K562 (cell line): ENCODE measurements at regions not wholly inside any gene's neighbourhood (a gene's known extent, or its start where the extent isn't known, plus 50 kb on each side); places are given as distances from the start of the nearest gene placed in this dataset.

ENCODE experiments used
- ATAC-seq: fragments of 200-7000 bp; cut with Tn5 transposase; 3 replicates; pipeline ENCODE4 v1.9.1; 2020; ENCODE audit warnings: moderate library complexity
- BruUV-seq: library from RNA; stranded (reverse); fragments of 400-500 nt; replicated peaks from 2 replicates; lab custom pipeline; 2021; lab: Mats Ljungman, UMichigan
- CTCF ChIA-PET: fragments of 300-600 bp; formaldehyde crosslinking; extraction: SDS; loops from one replicate; lab custom pipeline; 2021; ENCODE audit warnings: low intra/inter-chr PET ratio; lab: Yijun Ruan, JAX
- POLR2A ChIA-PET: fragments of 300-600, 350-650 bp; sonication (Branson Sonifier 250); formaldehyde crosslinking; extraction: SDS; loops from one replicate; lab custom pipeline; 2021; ENCODE audit warnings: antibody characterized with exemption, inconsistent platforms; lab: Yijun Ruan, JAX
- DNase-seq, 4 experiments: peaks; one replicate each; pipeline versions ENCODE4 v3.0.0 to v3.0.0-alpha.2; 2011 to 2018; ENCODE audit warnings: low spot score in 3 of 4, mixed read lengths in 3 of 4; ENCODE audit errors: extremely low read depth in 1 of 4
- FAIRE-seq: peaks from 2 replicates; lab custom pipeline; 2011; peaks lifted over from hg19 to GRCh38; lab: Jason Lieb, UNC
- H2AFZ ChIP-seq: 2 replicates; pipeline ENCODE4 v1.6.0; 2011; ENCODE audit warnings: low read depth, low read length, control low read depth, inconsistent platforms
- H3K27ac ChIP-seq: fragments of 200-600 bp; 3 replicates; pipeline ENCODE4 v1.8.0; 2011; ENCODE audit warnings: low read depth, mild to moderate bottlenecking, control low read depth, inconsistent platforms, low read length, moderate library complexity, mixed read lengths; ENCODE audit errors: extremely low read depth
- H3K27me3 ChIP-seq, 2 experiments: fragments of 300-600 bp in 1 of 2; 2 replicates in 1 of 2; 3 replicates in 1 of 2; pipeline versions ENCODE4 v1.6.0 to v1.8.0; 2011; ENCODE audit warnings: inconsistent platforms in 2 of 2, low read length in 2 of 2, mild to moderate bottlenecking in 1 of 2, mixed read lengths in 1 of 2, moderate library complexity in 1 of 2; ENCODE audit not compliant: control insufficient read depth in 2 of 2, insufficient read depth in 2 of 2
- H3K36me3 ChIP-seq: fragments of 300-600 bp; 3 replicates; pipeline ENCODE4 v1.8.0; 2011; ENCODE audit warnings: mild to moderate bottlenecking, low read length, inconsistent platforms; ENCODE audit not compliant: control insufficient read depth, insufficient read depth
- H3K4me1 ChIP-seq, 2 experiments: fragments of 200-600 bp in 1 of 2; replicated peaks in 1 of 2; 2 replicates in 1 of 2; 3 replicates in 1 of 2; pipeline versions ENCODE4 v1.5.1 to v1.8.0; 2011; ENCODE audit warnings: inconsistent platforms in 2 of 2, low read length in 2 of 2, mild to moderate bottlenecking in 1 of 2, mixed read lengths in 1 of 2, moderate library complexity in 1 of 2; ENCODE audit not compliant: control insufficient read depth in 2 of 2, insufficient read depth in 2 of 2
- H3K4me2 ChIP-seq: 2 replicates; pipeline ENCODE4 v1.6.1; 2011; ENCODE audit warnings: low read length, control low read depth, inconsistent platforms, mixed read lengths; ENCODE audit not compliant: insufficient read depth
- H3K4me3 ChIP-seq: fragments of 200-600 bp; sonication (generic), shearing (Covaris generic); 2 replicates; pipeline ENCODE4 v1.5.1; 2016; ENCODE audit warnings: control low read depth, inconsistent platforms
- H3K79me2 ChIP-seq: fragments of 200-600 bp; 3 replicates; pipeline ENCODE4 v1.8.0; 2011; ENCODE audit warnings: low read length, inconsistent platforms; ENCODE audit not compliant: control insufficient read depth, insufficient read depth
- H3K9ac ChIP-seq, 2 experiments: 2 replicates each; pipeline versions ENCODE4 v1.6.0 to v1.6.1; 2011; ENCODE audit warnings: low read depth in 2 of 2, low read length in 2 of 2, control low read depth in 1 of 2, inconsistent platforms in 1 of 2, mild to moderate bottlenecking in 1 of 2, mixed read lengths in 1 of 2; ENCODE audit not compliant: insufficient read depth in 1 of 2
- H3K9me1 ChIP-seq: one replicate; pipeline ENCODE4 v1.6.0; 2011; ENCODE audit warnings: inconsistent platforms, mild to moderate bottlenecking, low read length, moderate library complexity; ENCODE audit not compliant: control insufficient read depth, insufficient read depth
- H3K9me3 ChIP-seq: replicated peaks from 2 replicates; pipeline ENCODE4 v1.5.1; 2011; ENCODE audit warnings: low read depth, low read length, inconsistent platforms; ENCODE audit not compliant: control insufficient read depth, insufficient read depth
- H4K20me1 ChIP-seq: replicated peaks from 2 replicates; pipeline ENCODE4 v1.6.1; 2011; ENCODE audit warnings: low read length, inconsistent platforms, mixed read lengths; ENCODE audit not compliant: control insufficient read depth, insufficient read depth
- CBX3 ChIP-seq, 2 experiments: IDR thresholded peaks; 1 replicate in 1 of 2; 2 replicates in 1 of 2; pipeline ENCODE4 v1.6.1; 2012; ENCODE audit warnings: inconsistent platforms in 2 of 2, low read length in 2 of 2, borderline replicate concordance in 1 of 2, control low read depth in 1 of 2
- CCNT2 ChIP-seq: IDR thresholded peaks from 2 replicates; pipeline ENCODE4 v1.6.1; 2011; ENCODE audit warnings: borderline replicate concordance, low read depth, mild to moderate bottlenecking, moderate library complexity, mixed read lengths, low read length; ENCODE audit not compliant: insufficient read length; ENCODE audit errors: extremely low read depth
- EP400 ChIP-seq: fragments of 450-650 bp; IDR thresholded peaks from 2 replicates; pipeline ENCODE4 v1.6.1; 2017; ENCODE audit warnings: antibody characterized with exemption, mild to moderate bottlenecking, moderate library complexity
- MCM2 ChIP-seq: fragments of 450-650 bp; IDR thresholded peaks from 2 replicates; pipeline ENCODE4 v1.6.1; 2017; ENCODE audit warnings: low read depth, mild to moderate bottlenecking
- PATZ1 ChIP-seq: fragments of 250-450 bp; sonication (Bioruptor Pico); IDR thresholded peaks from 2 replicates; pipeline ENCODE4 v1.5.0; 2020; ENCODE audit warnings: mild to moderate bottlenecking, borderline replicate concordance
- TRIM28 ChIP-seq: fragments of 450-650 bp; IDR thresholded peaks from 2 replicates; pipeline ENCODE4 v1.6.1; 2017
- ZBTB1 ChIP-seq: sonication (generic); formaldehyde crosslinking; IDR thresholded peaks from 2 replicates; pipeline ENCODE4 v1.8.1; 2023; ENCODE audit warnings: missing genetic modification reagents, low read depth, mild to moderate bottlenecking, borderline replicate concordance
- in situ Hi-C: fragments of 300-500 bp; cut with MboI; formaldehyde crosslinking; loops from 4 replicates; pipeline ENCODE4 v1.15.0; 2018; ENCODE audit warnings: inconsistent platforms, mixed read lengths
- intact Hi-C: fragments of 100-400 bp; cut with micrococcal nuclease; formaldehyde crosslinking; loops from 2 replicates; pipeline ENCODE4 v1.14.2; 2022
- TF ChIP-seq, protein P1 (sequence below): fragments of 250-450 bp; sonication (Bioruptor Pico); IDR thresholded peaks from 2 replicates; pipeline ENCODE4 v1.5.1; 2021; ENCODE audit warnings: mild to moderate bottlenecking

DNA sequence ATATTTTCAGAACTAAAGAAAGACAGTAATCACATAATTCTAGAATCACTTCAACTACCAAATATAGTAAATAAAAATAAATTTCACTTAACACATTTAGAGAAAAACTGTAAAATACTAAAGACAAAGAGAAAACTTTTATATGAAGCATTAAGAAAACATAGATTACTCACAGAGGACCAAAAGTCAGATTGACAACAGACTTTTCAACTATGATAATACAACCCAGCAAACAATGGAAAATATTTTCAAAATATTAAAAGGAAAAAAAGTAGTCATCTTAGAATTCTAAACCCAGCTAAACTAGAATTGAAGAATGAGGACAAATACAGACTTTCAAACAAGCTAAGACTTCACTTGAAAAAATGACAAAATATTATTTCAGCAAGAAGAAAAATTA, 164.8 kb upstream of the ARID1B start:
- BruUV-seq: no TSS peak
- Histone ChIP-seq H3K9ac (no peak overlapping the region), H4K20me1 (no peaks in the 10 kb centered on the region), H3K27ac (no peak overlapping the region), H3K4me3 (no peak overlapping the region), H3K4me2 (no peak overlapping the region), H3K9me3 (0 out of 2 replicates have a peak, but pooled peaks cover 5% of the 10 kb centered on the region), H3K36me3 (no peaks in the 10 kb centered on the region), H3K4me1 (peaks cover 0 to 3% of the 10 kb centered on the region in 2 experiments; a peak in 3 of 5 replicates), H2AFZ (no peak overlapping the region), H3K9me1 (no peaks in the 10 kb centered on the region), H3K27me3 (no peaks in the 10 kb centered on the region), H3K79me2 (no peaks in the 10 kb centered on the region)
- DNase-seq (no peak), FAIRE-seq (no peak), ATAC-seq (no peak)
- CTCF ChIA-PET: no interaction called here
- POLR2A ChIA-PET: no interaction called here
- intact Hi-C loops: no loop called here
- TF ChIP-seq CBX3 (IDR thresholded peaks at IDR 0.05; ENCODE audit: borderline replicate concordance in 1 of 2, low read length in 2 of 2) (peak in 1 of 2 experiments; percentile 93; a peak in 2 of 3 replicates), PATZ1 (CRISPR knock-in tag) (no peak), CCNT2 (no peak), MCM2 (no peak), ZBTB1 (CRISPR knock-in tag) (no peak), TRIM28 (peak; percentile 89; the same call in 1 of the 2 replicates), EP400 (no peak)
- TF ChIP-seq, protein P1, sequence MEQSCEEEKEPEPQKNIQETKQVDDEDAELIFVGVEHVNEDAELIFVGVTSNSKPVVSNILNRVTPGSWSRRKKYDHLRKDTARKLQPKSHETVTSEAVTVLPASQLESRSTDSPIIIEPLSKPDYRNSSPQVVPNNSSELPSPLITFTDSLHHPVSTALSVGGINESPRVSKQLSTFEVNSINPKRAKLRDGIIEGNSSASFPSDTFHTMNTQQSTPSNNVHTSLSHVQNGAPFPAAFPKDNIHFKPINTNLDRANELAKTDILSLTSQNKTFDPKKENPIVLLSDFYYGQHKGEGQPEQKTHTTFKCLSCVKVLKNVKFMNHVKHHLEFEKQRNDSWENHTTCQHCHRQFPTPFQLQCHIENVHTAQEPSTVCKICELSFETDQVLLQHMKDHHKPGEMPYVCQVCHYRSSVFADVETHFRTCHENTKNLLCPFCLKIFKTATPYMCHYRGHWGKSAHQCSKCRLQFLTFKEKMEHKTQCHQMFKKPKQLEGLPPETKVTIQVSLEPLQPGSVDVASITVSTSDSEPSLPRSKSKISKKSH: 0 out of 2 replicates have a peak, but pooled peaks have one; percentile 21
- in situ Hi-C loops: no loop called here
